WTC11 (cell line): ENCODE measurements at regions not wholly inside any gene's neighbourhood (a gene's known extent, or its start where the extent isn't known, plus 50 kb on each side); places are given as distances from the start of the nearest gene placed in this dataset.

ENCODE experiments used
- ESRRA ChIP-seq: sonication (generic); formaldehyde crosslinking; IDR thresholded peaks from 2 replicates; pipeline ENCODE4 v1.8.1; 2022; ENCODE audit warnings: mild to moderate bottlenecking, missing genetic modification reagents, borderline replicate concordance
- HMGXB4 ChIP-seq: sonication (generic); formaldehyde crosslinking; IDR thresholded peaks from 2 replicates; pipeline ENCODE4 v1.8.1; 2023; ENCODE audit warnings: mild to moderate bottlenecking, moderate library complexity, missing genetic modification reagents
- IRF1 ChIP-seq: sonication (generic); formaldehyde crosslinking; IDR thresholded peaks from 2 replicates; pipeline ENCODE4 v1.8.0; 2023; ENCODE audit warnings: missing genetic modification reagents
- MAX ChIP-seq: sonication (generic); formaldehyde crosslinking; IDR thresholded peaks from 2 replicates; pipeline ENCODE4 v1.8.0; 2022; ENCODE audit warnings: mild to moderate bottlenecking, missing genetic modification reagents
- NR1H2 ChIP-seq: sonication (generic); formaldehyde crosslinking; IDR thresholded peaks from 2 replicates; pipeline ENCODE4 v1.9.0; 2021; ENCODE audit warnings: mild to moderate bottlenecking, moderate library complexity, missing genetic modification reagents
- RELA ChIP-seq: sonication (generic); formaldehyde crosslinking; IDR thresholded peaks from 2 replicates; pipeline ENCODE4 v1.8.1; 2022; ENCODE audit warnings: missing genetic modification reagents, mild to moderate bottlenecking, borderline replicate concordance
- USF2 ChIP-seq: sonication (generic); formaldehyde crosslinking; IDR thresholded peaks from 2 replicates; pipeline ENCODE4 v1.8.1; 2023; ENCODE audit warnings: mild to moderate bottlenecking, missing genetic modification reagents, moderate library complexity
- ZBTB21 ChIP-seq: sonication (generic); formaldehyde crosslinking; IDR thresholded peaks from 2 replicates; pipeline ENCODE4 v1.8.1; 2023; ENCODE audit warnings: mild to moderate bottlenecking, missing genetic modification reagents, borderline replicate concordance
- ZNF121 ChIP-seq: sonication (generic); formaldehyde crosslinking; IDR thresholded peaks from 2 replicates; pipeline ENCODE4 v1.8.0; 2023; ENCODE audit warnings: missing genetic modification reagents
- ZNF416 ChIP-seq: fragments of 250-450 bp; sonication (Bioruptor Pico); IDR thresholded peaks from 2 replicates; pipeline ENCODE4 v1.9.0; 2021; ENCODE audit warnings: mild to moderate bottlenecking, inconsistent platforms
- TF ChIP-seq, protein P1 (sequence below): fragments of 200-600 bp; IDR thresholded peaks from 2 replicates; pipeline ENCODE4 v1.8.0; 2022; ENCODE audit warnings: antibody characterized with exemption
- TF ChIP-seq, protein P2 (sequence below): sonication (generic); formaldehyde crosslinking; IDR thresholded peaks from 2 replicates; pipeline ENCODE4 v1.8.1; 2022; ENCODE audit warnings: low read depth, missing genetic modification reagents, borderline replicate concordance
- TF ChIP-seq, protein P3 (sequence below): fragments of 250-450 bp; sonication (Bioruptor Pico); conservative IDR thresholded peaks from 2 replicates; pipeline ENCODE4 v1.9.0; 2021; ENCODE audit warnings: mild to moderate bottlenecking

- TF ChIP-seq HMGXB4 (CRISPR knock-in tag) (no peak), ZBTB21 (no peak), ZNF121 (CRISPR knock-in tag) (no peak), ESRRA (CRISPR knock-in tag) (no peak), MAX (CRISPR knock-in tag) (no peak), RELA (CRISPR knock-in tag) (no peak), IRF1 (CRISPR knock-in tag) (no peak), USF2 (CRISPR knock-in tag) (no peak), ZNF416 (CRISPR knock-in tag) (no peak), NR1H2 (CRISPR knock-in tag) (no peak)
- TF ChIP-seq, protein P1, sequence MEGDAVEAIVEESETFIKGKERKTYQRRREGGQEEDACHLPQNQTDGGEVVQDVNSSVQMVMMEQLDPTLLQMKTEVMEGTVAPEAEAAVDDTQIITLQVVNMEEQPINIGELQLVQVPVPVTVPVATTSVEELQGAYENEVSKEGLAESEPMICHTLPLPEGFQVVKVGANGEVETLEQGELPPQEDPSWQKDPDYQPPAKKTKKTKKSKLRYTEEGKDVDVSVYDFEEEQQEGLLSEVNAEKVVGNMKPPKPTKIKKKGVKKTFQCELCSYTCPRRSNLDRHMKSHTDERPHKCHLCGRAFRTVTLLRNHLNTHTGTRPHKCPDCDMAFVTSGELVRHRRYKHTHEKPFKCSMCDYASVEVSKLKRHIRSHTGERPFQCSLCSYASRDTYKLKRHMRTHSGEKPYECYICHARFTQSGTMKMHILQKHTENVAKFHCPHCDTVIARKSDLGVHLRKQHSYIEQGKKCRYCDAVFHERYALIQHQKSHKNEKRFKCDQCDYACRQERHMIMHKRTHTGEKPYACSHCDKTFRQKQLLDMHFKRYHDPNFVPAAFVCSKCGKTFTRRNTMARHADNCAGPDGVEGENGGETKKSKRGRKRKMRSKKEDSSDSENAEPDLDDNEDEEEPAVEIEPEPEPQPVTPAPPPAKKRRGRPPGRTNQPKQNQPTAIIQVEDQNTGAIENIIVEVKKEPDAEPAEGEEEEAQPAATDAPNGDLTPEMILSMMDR = no peak
- TF ChIP-seq, protein P2, sequence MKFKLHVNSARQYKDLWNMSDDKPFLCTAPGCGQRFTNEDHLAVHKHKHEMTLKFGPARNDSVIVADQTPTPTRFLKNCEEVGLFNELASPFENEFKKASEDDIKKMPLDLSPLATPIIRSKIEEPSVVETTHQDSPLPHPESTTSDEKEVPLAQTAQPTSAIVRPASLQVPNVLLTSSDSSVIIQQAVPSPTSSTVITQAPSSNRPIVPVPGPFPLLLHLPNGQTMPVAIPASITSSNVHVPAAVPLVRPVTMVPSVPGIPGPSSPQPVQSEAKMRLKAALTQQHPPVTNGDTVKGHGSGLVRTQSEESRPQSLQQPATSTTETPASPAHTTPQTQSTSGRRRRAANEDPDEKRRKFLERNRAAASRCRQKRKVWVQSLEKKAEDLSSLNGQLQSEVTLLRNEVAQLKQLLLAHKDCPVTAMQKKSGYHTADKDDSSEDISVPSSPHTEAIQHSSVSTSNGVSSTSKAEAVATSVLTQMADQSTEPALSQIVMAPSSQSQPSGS (CRISPR knock-in tag) = no peak
- TF ChIP-seq, protein P3, sequence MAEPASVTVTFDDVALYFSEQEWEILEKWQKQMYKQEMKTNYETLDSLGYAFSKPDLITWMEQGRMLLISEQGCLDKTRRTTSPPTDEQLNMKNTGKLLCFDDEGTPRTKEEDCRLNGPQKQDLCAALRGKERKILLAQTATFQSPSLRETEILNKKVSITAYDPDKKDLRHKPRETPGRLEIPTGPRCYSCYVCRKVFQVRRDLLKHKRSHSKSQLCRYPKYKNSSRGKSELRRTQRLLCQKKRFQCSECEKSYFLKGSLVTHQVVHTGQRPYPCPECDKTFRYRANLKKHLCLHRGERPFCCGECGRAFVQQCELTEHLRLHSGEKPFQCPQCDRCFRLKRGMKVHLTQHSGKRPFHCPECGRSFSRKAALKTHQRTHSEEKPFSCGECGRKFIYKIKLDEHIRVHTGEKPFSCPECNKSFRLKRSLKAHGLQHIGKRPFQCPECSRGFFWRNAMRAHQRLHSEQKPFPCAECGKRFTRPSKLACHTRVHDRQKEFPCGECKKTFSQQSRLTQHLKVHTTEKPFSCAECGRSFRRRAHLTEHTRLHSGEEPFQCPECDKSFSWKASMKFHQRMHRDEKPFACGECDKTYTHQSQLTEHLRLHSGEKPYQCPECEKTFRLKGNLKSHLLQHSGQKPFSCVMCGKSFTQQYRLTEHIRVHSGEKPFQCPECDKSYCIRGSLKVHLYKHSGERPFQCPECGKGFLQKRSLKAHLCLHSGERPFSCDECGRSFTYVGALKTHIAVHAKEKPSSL (CRISPR knock-in tag) = no peak
These were observed 113.4 kb downstream of the MC4R start for GRCh38 chr18:60259052-60259681.
